Tibial nerve (tissue), 4 donors: ENCODE measurements at regions not wholly inside any gene's neighbourhood (a gene's known extent, or its start where the extent isn't known, plus 50 kb on each side); places are given as distances from the start of the nearest gene placed in this dataset.

Source experiments
- DNase-seq, 2 donors: peaks; one replicate each; pipeline ENCODE4 v3.0.0-alpha.2; 2019; ENCODE audit warnings: low spot score in 2 of 2
- H3K27ac ChIP-seq, 4 donors: fragments of 200-600 bp; sonication (generic) in 3 of 4; one replicate each; pipeline ENCODE4 v1.5.1; 2017 to 2019; ENCODE audit warnings: mild to moderate bottlenecking in 1 of 4
- H3K27me3 ChIP-seq, 2 donors: fragments of 200-600 bp; sonication (generic) in 1 of 2; one replicate each; pipeline versions ENCODE4 v1.5.1 to v1.6.0; 2017 to 2019
- H3K36me3 ChIP-seq, 3 donors: fragments of 200-600 bp; sonication (generic); one replicate each; pipeline ENCODE4 v1.5.1; 2018 to 2019
- H3K4me1 ChIP-seq, 4 donors: fragments of 200-600 bp; sonication (generic) in 3 of 4; one replicate each; pipeline ENCODE4 v1.5.1; 2017 to 2019
- H3K4me3 ChIP-seq, 4 donors: fragments of 200-600 bp; sonication (generic) in 3 of 4; one replicate each; pipeline ENCODE4 v1.5.1; 2017 to 2019; ENCODE audit warnings: mild to moderate bottlenecking in 1 of 4, moderate library complexity in 1 of 4
- H3K9me3 ChIP-seq, 4 donors: fragments of 200-600 bp; sonication (generic) in 3 of 4; one replicate each; pipeline ENCODE4 v1.5.1; 2017 to 2019
- EP300 ChIP-seq, 2 donors: sonication (generic); formaldehyde crosslinking; IDR thresholded peaks; one replicate each; pipeline ENCODE4 v1.6.1; 2017; ENCODE audit warnings: antibody characterized with exemption in 2 of 2, mild to moderate bottlenecking in 1 of 2
- POLR2A ChIP-seq, 2 donors: fragments of 450-650 bp; IDR thresholded peaks; one replicate each; pipeline ENCODE4 v1.6.1; 2017; ENCODE audit warnings: antibody characterized with exemption in 2 of 2, mild to moderate bottlenecking in 2 of 2, moderate library complexity in 2 of 2
- WGBS, 2 donors: methylation state at CpG; one replicate each; pipeline ENCODE4 v1.1.5; 2018; 5-methylcytosine and 5-hydroxymethylcytosine counted together
- TF ChIP-seq, protein P1 (sequence below), 5 experiments: fragments of 200-600 bp in 3 of 5; fragments of 450-650 bp in 2 of 5; sonication (generic) in 3 of 5; IDR thresholded peaks; one replicate each; pipeline ENCODE4 v1.5.1; 2016 to 2019; ENCODE audit warnings: antibody characterized with exemption in 5 of 5, mild to moderate bottlenecking in 3 of 5, moderate library complexity in 2 of 5

DNA sequence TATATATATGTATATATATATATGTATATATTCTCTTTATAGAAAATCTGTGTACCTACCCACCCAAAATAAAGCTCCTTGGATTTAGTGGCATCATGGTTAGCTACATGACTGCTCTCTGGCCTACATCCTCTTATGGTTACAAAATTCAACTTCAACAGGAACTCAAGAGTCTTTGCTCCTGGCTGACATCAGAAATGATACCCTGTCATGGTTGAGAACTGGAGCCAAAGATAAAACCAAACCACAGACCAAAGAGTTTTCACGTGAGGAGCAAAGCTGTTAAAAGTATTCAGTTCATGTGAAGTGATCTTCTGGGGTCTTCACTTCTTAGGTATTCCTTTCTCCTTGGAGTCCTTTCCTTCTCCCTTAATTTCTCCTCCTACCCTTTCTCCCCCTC lies 476.3 kb downstream of the SOX11 start:
- TF ChIP-seq, protein P1, sequence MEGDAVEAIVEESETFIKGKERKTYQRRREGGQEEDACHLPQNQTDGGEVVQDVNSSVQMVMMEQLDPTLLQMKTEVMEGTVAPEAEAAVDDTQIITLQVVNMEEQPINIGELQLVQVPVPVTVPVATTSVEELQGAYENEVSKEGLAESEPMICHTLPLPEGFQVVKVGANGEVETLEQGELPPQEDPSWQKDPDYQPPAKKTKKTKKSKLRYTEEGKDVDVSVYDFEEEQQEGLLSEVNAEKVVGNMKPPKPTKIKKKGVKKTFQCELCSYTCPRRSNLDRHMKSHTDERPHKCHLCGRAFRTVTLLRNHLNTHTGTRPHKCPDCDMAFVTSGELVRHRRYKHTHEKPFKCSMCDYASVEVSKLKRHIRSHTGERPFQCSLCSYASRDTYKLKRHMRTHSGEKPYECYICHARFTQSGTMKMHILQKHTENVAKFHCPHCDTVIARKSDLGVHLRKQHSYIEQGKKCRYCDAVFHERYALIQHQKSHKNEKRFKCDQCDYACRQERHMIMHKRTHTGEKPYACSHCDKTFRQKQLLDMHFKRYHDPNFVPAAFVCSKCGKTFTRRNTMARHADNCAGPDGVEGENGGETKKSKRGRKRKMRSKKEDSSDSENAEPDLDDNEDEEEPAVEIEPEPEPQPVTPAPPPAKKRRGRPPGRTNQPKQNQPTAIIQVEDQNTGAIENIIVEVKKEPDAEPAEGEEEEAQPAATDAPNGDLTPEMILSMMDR (IDR thresholded peaks at IDR 0.05) = no peak
- no peak for TF ChIP-seq EP300 (IDR thresholded peaks at IDR 0.05)
- TF ChIP-seq POLR2A (IDR thresholded peaks at IDR 0.05) = no peak

DNA sequence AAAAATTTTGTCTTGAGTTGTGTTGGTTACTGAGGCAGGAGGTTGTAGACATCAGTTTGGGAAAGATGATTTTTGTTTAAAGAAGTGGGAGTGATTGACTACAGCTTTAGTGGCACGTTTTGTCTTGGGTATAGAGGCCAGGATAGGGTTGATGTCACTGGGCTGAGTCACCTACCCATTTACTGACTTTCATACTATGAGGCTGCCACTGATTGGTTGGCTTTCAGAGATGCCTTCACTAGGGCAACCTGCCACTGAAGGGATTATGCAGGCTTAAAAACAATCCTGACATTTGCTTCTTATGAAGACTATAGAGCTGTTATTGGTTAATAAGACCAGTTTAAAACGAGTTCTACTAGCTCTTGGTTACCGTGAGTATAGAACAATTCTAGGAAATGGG lies 479.1 kb downstream of the SOX11 start:
- Histone ChIP-seq H3K27me3 (no peaks in the 10 kb centered on the region), H3K4me1 (no peaks in the 10 kb centered on the region), H3K4me3 (no peak overlapping the region), H3K9me3 (peaks cover 0 to 13% (median 1%) of the 10 kb centered on the region in 4 donors), H3K36me3 (no peaks in the 10 kb centered on the region), H3K27ac (no peak overlapping the region)
- 77 to 80% methylated on average over 3 of the region's 3 CpGs for WGBS, 2 donors
- no peak for DNase-seq
- TF ChIP-seq POLR2A (IDR thresholded peaks at IDR 0.05) (no peak), EP300 (IDR thresholded peaks at IDR 0.05) (no peak)

More for the DNA sequence above, 476.3 kb downstream of the SOX11 start:
- Histone ChIP-seq H3K36me3 (no peaks in the 10 kb centered on the region), H3K27me3 (no peaks in the 10 kb centered on the region), H3K27ac (no peak overlapping the region), H3K4me1 (no peaks in the 10 kb centered on the region), H3K4me3 (no peak overlapping the region), H3K9me3 (peaks cover 0 to 3% (median 0%) of the 10 kb centered on the region in 4 donors)
- WGBS, 2 donors = 76 to 79% methylated on average over 1 of the region's 1 CpG
- no peak for DNase-seq

DNA sequence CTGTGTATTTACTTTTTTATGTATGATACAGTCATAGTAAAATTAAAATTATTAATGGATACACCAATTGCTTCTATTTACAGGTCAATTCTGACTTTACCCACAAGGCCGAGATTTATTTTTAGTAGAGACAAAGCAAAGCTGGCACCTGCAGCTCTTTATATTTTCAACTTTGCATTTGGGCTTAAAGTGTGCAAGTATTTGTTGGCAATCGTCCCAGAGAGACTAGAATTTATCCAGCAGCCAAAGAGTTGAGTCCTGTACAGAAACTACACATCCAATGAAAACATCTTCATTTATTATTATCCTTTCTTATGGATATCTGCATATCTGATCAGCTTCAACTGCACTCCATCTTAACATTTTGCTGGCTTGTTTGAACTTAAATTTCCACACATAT lies 485.6 kb downstream of the SOX11 start:
- no peaks in the 10 kb centered on the region for H3K36me3 ChIP-seq
- DNase-seq = no peak
- 63 to 66% methylated on average over 2 of the region's 2 CpGs for WGBS, 2 donors
- H3K4me3 ChIP-seq = no peak overlapping the region
- no peaks in the 10 kb centered on the region for H3K27me3 ChIP-seq
- no peak for TF ChIP-seq EP300 (IDR thresholded peaks at IDR 0.05)
- no peak for TF ChIP-seq POLR2A (IDR thresholded peaks at IDR 0.05)
- TF ChIP-seq, protein P1 (IDR thresholded peaks at IDR 0.05) = no peak
- H3K27ac ChIP-seq = no peak overlapping the region
- peaks cover 0 to 9% (median 0%) of the 10 kb centered on the region in 4 donors for H3K4me1 ChIP-seq
- peaks cover 0 to 13% (median 1%) of the 10 kb centered on the region in 4 donors for H3K9me3 ChIP-seq

DNA sequence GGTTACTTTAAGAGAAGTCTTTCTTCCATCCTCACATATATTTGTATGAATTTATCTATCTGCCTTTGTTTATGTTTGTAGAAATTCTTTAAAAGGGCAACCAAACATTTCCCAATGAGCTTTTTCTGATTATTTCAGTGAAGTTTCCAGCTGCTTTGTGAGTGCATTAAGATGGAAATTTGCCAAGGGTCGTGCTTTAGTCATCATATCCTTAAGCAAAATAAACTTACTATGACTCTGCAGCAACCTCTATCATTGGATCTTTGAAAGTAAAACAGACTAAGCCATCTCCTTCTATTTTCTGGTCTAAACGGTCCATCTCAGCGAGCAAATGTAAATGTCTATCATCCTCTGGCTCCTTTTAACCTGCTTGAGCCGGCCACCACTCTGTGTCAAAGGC lies 489.3 kb downstream of the SOX11 start:
- Histone ChIP-seq H3K27ac (no peak overlapping the region), H3K4me1 (peaks cover 0 to 13% (median 0%) of the 10 kb centered on the region in 4 donors), H3K4me3 (no peak overlapping the region), H3K36me3 (no peaks in the 10 kb centered on the region), H3K9me3 (no peaks in the 10 kb centered on the region), H3K27me3 (no peaks in the 10 kb centered on the region)
- DNase-seq = no peak
- TF ChIP-seq POLR2A (IDR thresholded peaks at IDR 0.05) (no peak), EP300 (IDR thresholded peaks at IDR 0.05) (no peak)
- TF ChIP-seq, protein P1 (IDR thresholded peaks at IDR 0.05) = no peak
- 37 to 44% methylated on average over 4 of the region's 4 CpGs for WGBS, 2 donors

DNA sequence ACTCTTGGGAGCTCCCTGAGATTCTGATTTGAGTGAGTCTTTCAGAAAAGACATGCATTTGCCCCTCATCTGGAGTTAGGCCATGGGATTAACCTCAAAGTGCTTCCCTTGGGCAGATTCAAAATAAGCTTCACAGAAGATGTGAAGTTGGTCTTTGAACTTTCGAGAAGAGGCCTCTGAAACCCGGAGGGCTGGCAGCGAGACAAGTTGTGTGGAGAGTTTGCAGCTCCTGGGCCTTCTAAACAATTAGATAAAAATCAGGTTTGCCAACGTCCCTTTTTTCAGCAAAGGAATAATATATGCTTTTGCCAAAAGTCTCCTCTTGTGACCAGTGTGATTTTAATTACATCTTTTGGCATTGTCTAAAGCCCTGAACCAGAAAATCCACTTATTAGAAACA lies 489.7 kb downstream of the SOX11 start:
- 19 to 30% methylated on average over 4 of the region's 4 CpGs for WGBS, 2 donors

More for the DNA sequence above, 489.7 kb downstream of the SOX11 start:
- Histone ChIP-seq H3K4me3 (no peak overlapping the region), H3K27me3 (no peaks in the 10 kb centered on the region), H3K4me1 (peaks cover 0 to 13% (median 0%) of the 10 kb centered on the region in 4 donors), H3K36me3 (no peaks in the 10 kb centered on the region), H3K9me3 (no peaks in the 10 kb centered on the region), H3K27ac (no peak overlapping the region)
- DNase-seq = no peak
- TF ChIP-seq EP300 (IDR thresholded peaks at IDR 0.05) (no peak), POLR2A (IDR thresholded peaks at IDR 0.05) (no peak)
- TF ChIP-seq, protein P1 (IDR thresholded peaks at IDR 0.05) = no peak
